SK-N-SH (cell line): ENCODE measurements at regions not wholly inside any gene's neighbourhood (a gene's known extent, or its start where the extent isn't known, plus 50 kb on each side); places are given as distances from the start of the nearest gene placed in this dataset.

Source experiments
- CTCF ChIA-PET: fragments of 300-600, 350-600 bp; formaldehyde crosslinking; extraction: SDS; loops from one replicate; lab custom pipeline; 2021; lab: Yijun Ruan, JAX
- POLR2A ChIA-PET: fragments of 350-600 bp; sonication (Branson Sonifier 250); formaldehyde crosslinking; extraction: SDS; loops from one replicate; lab custom pipeline; 2020; ENCODE audit warnings: antibody characterized with exemption, inconsistent platforms; lab: Yijun Ruan, JAX
- DNase-seq: peaks from one replicate; pipeline ENCODE4 v3.0.0; 2012
- H2AFZ ChIP-seq: fragments of 200-600 bp; sonication (generic); 2 replicates; pipeline ENCODE4 v1.8.1; 2016; ENCODE audit warnings: antibody characterized with exemption, mild to moderate bottlenecking, low read depth
- H3F3A ChIP-seq: fragments of 200-600 bp; sonication (generic); replicated peaks from 2 replicates; pipeline ENCODE3; 2016; ENCODE audit warnings: antibody characterized with exemption, mild to moderate bottlenecking; ENCODE audit not compliant: insufficient read depth
- H3K27ac ChIP-seq, 2 experiments: fragments of 200-500 bp in 1 of 2; fragments of 200-600 bp in 1 of 2; sonication (Bioruptor generic) in 1 of 2; sonication (generic), shearing (Covaris generic) in 1 of 2; 2 replicates each; pipeline versions ENCODE4 v1.5.1 to v1.6.1; 2014 to 2016; ENCODE audit warnings: low read depth in 2 of 2, inconsistent platforms in 1 of 2, low read length in 1 of 2, mild to moderate bottlenecking in 1 of 2, mixed read lengths in 1 of 2
- H3K27me3 ChIP-seq: fragments of 200-600 bp; sonication (generic), shearing (Covaris generic); 2 replicates; pipeline ENCODE4 v1.6.1; 2016; ENCODE audit warnings: mixed run types; ENCODE audit not compliant: insufficient read depth
- H3K36me3 ChIP-seq, 2 experiments: fragments of 200-500 bp in 1 of 2; fragments of 200-600 bp in 1 of 2; sonication (Bioruptor generic) in 1 of 2; sonication (generic) in 1 of 2; replicated peaks in 1 of 2; 2 replicates each; pipeline versions ENCODE3 to v1.5.1; 2014 to 2016; ENCODE audit warnings: low read length in 1 of 2, mild to moderate bottlenecking in 1 of 2; ENCODE audit not compliant: insufficient read depth in 2 of 2, control insufficient read depth in 1 of 2
- H3K4me1 ChIP-seq, 2 experiments: fragments of 200-500 bp in 1 of 2; fragments of 200-600 bp in 1 of 2; sonication (Bioruptor generic) in 1 of 2; sonication (generic), shearing (Covaris generic) in 1 of 2; 2 replicates each; pipeline versions ENCODE4 v1.5.1 to v1.6.1; 2014 to 2016; ENCODE audit warnings: low read depth in 1 of 2, low read length in 1 of 2, mixed run types in 1 of 2; ENCODE audit not compliant: insufficient read depth in 2 of 2, control insufficient read depth in 1 of 2
- H3K4me2 ChIP-seq: fragments of 200-600 bp; sonication (generic), shearing (Covaris generic); 2 replicates; pipeline ENCODE4 v1.6.1; 2017; ENCODE audit warnings: mixed run types
- H3K4me3 ChIP-seq, 2 experiments: fragments of 200-500 bp in 1 of 2; fragments of 200-600 bp in 1 of 2; sonication (Bioruptor generic) in 1 of 2; sonication (generic), shearing (Covaris generic) in 1 of 2; 2 replicates each; pipeline versions ENCODE4 v1.5.1 to v1.8.1; 2014 to 2016; ENCODE audit warnings: low read depth in 2 of 2, inconsistent platforms in 1 of 2, low read length in 1 of 2, mild to moderate bottlenecking in 1 of 2, mixed read lengths in 1 of 2, moderate library complexity in 1 of 2
- H3K79me2 ChIP-seq: fragments of 200-600 bp; sonication (generic); 2 replicates; pipeline ENCODE4 v1.8.1; 2017; ENCODE audit warnings: mild to moderate bottlenecking; ENCODE audit not compliant: insufficient read depth
- H3K9ac ChIP-seq: fragments of 200-600 bp; sonication (generic); 2 replicates; pipeline ENCODE4 v1.6.1; 2017; ENCODE audit warnings: mixed run types
- H3K9me2 ChIP-seq: fragments of 200-600 bp; sonication (generic); 2 replicates; pipeline ENCODE4 v1.6.1; 2017; ENCODE audit warnings: mixed run types
- H3K9me3 ChIP-seq: fragments of 200-600 bp; sonication (generic); 2 replicates; pipeline ENCODE4 v1.6.1; 2017; ENCODE audit warnings: mixed run types, mild to moderate bottlenecking, moderate library complexity
- H4K20me1 ChIP-seq: fragments of 200-600 bp; sonication (generic); 2 replicates; pipeline ENCODE4 v1.6.1; 2017; ENCODE audit warnings: mild to moderate bottlenecking, mixed run types; ENCODE audit not compliant: insufficient read depth
- CTCF ChIP-seq: fragments of 200-600 bp; sonication (generic); IDR thresholded peaks from 2 replicates; pipeline ENCODE4 v1.6.1; 2017; ENCODE audit warnings: antibody characterized with exemption, mild to moderate bottlenecking, moderate library complexity
- ELF1 ChIP-seq: IDR thresholded peaks from 2 replicates; pipeline ENCODE4 v1.4.0; 2012
- FOXJ3 ChIP-seq: sonication (generic); formaldehyde crosslinking; IDR thresholded peaks from 2 replicates; pipeline ENCODE4 v1.5.1; 2020; ENCODE audit warnings: mild to moderate bottlenecking, missing genetic modification reagents
- GABPA ChIP-seq: IDR thresholded peaks from 2 replicates; pipeline ENCODE4 v1.4.0; 2012; ENCODE audit warnings: low read depth, mild to moderate bottlenecking
- MEF2A ChIP-seq: IDR thresholded peaks from 2 replicates; pipeline ENCODE4 v1.4.0; 2012; ENCODE audit warnings: low read depth, borderline replicate concordance
- MXI1 ChIP-seq: IDR thresholded peaks from 2 replicates; pipeline ENCODE4 v1.6.1; 2012; ENCODE audit warnings: mild to moderate bottlenecking, low read depth, low read length, improper control_type of control experiment
- NFIC ChIP-seq: IDR thresholded peaks from 2 replicates; pipeline ENCODE4 v1.4.0; 2012; ENCODE audit warnings: borderline replicate concordance
- PBX3 ChIP-seq: IDR thresholded peaks from 2 replicates; pipeline ENCODE4; 2012
- RAD21 ChIP-seq: IDR thresholded peaks from 2 replicates; pipeline ENCODE4 v1.6.1; 2012; ENCODE audit warnings: mild to moderate bottlenecking, low read length
- RCOR1 ChIP-seq: fragments of 150-350 bp; IDR thresholded peaks from 2 replicates; pipeline ENCODE4 v1.6.1; 2017; ENCODE audit warnings: antibody characterized with exemption, low read length
- REST ChIP-seq: IDR thresholded peaks from 2 replicates; pipeline ENCODE4 v1.6.1; 2012; ENCODE audit warnings: mild to moderate bottlenecking, low read depth, low read length, moderate library complexity
- SIN3A ChIP-seq: IDR thresholded peaks from 2 replicates; pipeline ENCODE4 v1.6.1; 2012; ENCODE audit warnings: low read depth, mild to moderate bottlenecking, low read length, moderate library complexity, borderline replicate concordance
- TCF12 ChIP-seq: IDR thresholded peaks from 2 replicates; pipeline ENCODE4 v1.4.0; 2012
- TEAD4 ChIP-seq: IDR thresholded peaks from 2 replicates; pipeline ENCODE4 v1.4.0; 2012; ENCODE audit warnings: mild to moderate bottlenecking, borderline replicate concordance; ENCODE audit not compliant: insufficient read depth
- USF1 ChIP-seq: IDR thresholded peaks from 2 replicates; pipeline ENCODE4 v1.4.0; 2012; ENCODE audit warnings: low read depth, borderline replicate concordance
- USF2 ChIP-seq: fragments of 150-350 bp; IDR thresholded peaks from 2 replicates; pipeline ENCODE4 v1.6.1; 2017; ENCODE audit warnings: antibody characterized with exemption, low read length, low read depth, borderline replicate concordance
- WGBS: methylation state at CpG from one replicate; pipeline ENCODE4 v1.1.6; 2017; ENCODE audit warnings: low lambda C conversion rate; 5-methylcytosine and 5-hydroxymethylcytosine counted together

GRCh38 chr21:24470852-24471251, 1136.4 kb downstream of the MRPL39 start:
- H3K9me2 ChIP-seq = no peaks in the 10 kb centered on the region; the same call in 1 of the 2 replicates
- no peaks in the 10 kb centered on the region for H4K20me1 ChIP-seq
- H3K27ac ChIP-seq = no peak overlapping the region
- TF ChIP-seq TCF12 (no peak), FOXJ3 (CRISPR knock-in tag) (no peak)
- ChIA-PET CTCF (no interaction called here), POLR2A (no interaction called here)
- no peak overlapping the region for H2AFZ ChIP-seq
- H3K4me2 ChIP-seq = no peak overlapping the region
- WGBS = 53% methylated on average over 6 of the region's 6 CpGs
- H3K9ac ChIP-seq = no peak overlapping the region
- H3K27me3 ChIP-seq = no peaks in the 10 kb centered on the region
- H3K4me1 ChIP-seq = no peaks in the 10 kb centered on the region
- DNase-seq = no peak
- H3F3A ChIP-seq = no peaks in the 10 kb centered on the region
- no peaks in the 10 kb centered on the region for H3K79me2 ChIP-seq
- no peak overlapping the region for H3K4me3 ChIP-seq
- H3K9me3 ChIP-seq = no peaks in the 10 kb centered on the region; the same call in 1 of the 2 replicates
- H3K36me3 ChIP-seq = no peaks in the 10 kb centered on the region

- no peak overlapping the region for H3K4me3 ChIP-seq
- WGBS = 67% methylated on average over 3 of the region's 3 CpGs
- H4K20me1 ChIP-seq = no peaks in the 10 kb centered on the region
- no peaks in the 10 kb centered on the region for H3K36me3 ChIP-seq
- no peaks in the 10 kb centered on the region for H3K9me3 ChIP-seq
- ChIA-PET POLR2A (no interaction called here), CTCF (no interaction called here)
- H3K4me1 ChIP-seq = no peaks in the 10 kb centered on the region; a peak in 2 of 4 replicates
- H3K27ac ChIP-seq = no peak overlapping the region
- no peaks in the 10 kb centered on the region for H3K9me2 ChIP-seq
- H3K9ac ChIP-seq = no peak overlapping the region
- no peaks in the 10 kb centered on the region for H3K79me2 ChIP-seq
- no peak for TF ChIP-seq PBX3
- no peak for TF ChIP-seq GABPA
- TF ChIP-seq USF1 = no peak
- no peak for TF ChIP-seq REST
- TF ChIP-seq RAD21 = no peak
- TF ChIP-seq TEAD4 = no peak
- no peak for TF ChIP-seq SIN3A
- TF ChIP-seq USF2 = no peak
- TF ChIP-seq FOXJ3 (CRISPR knock-in tag) = no peak
- no peak for TF ChIP-seq MXI1
- TF ChIP-seq CTCF = no peak
- no peak for TF ChIP-seq RCOR1
- no peak for TF ChIP-seq ELF1
- no peak for TF ChIP-seq MEF2A
- TF ChIP-seq NFIC = no peak
- DNase-seq = no peak
- H3F3A ChIP-seq = no peaks in the 10 kb centered on the region
- no peak overlapping the region for H3K4me2 ChIP-seq
- no peaks in the 10 kb centered on the region for H3K27me3 ChIP-seq
- H2AFZ ChIP-seq = no peak overlapping the region
These were observed 1150.9 kb downstream of the MRPL39 start for GRCh38 chr21:24456358-24456757.
